ENCODE measurements at regions not wholly inside any gene's neighbourhood (a gene's known extent, or its start where the extent isn't known, plus 50 kb on each side); places are given as distances from the start of the nearest gene placed in this dataset.

DNA sequence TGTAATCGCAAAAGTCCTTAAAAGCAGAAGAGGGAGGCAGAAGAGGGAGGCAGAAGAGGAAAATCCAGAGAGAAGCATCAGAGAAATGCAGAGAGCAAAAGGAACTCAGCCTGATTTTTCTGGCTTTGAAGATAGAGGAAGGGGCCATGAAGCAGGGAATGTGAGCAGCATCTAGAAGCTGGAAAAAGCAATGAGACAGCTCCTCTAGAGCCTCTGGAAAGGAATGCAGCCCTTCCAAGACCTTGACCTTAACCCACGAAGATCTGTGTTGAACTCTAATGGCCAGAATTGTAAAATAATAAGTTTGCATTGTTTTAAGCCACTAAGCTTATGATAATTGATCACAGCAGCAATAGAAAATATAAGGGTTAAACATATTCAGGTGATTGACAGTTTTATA lies 159.6 kb downstream of the ATPSCKMT start:
- TF ChIP-seq, protein P1, sequence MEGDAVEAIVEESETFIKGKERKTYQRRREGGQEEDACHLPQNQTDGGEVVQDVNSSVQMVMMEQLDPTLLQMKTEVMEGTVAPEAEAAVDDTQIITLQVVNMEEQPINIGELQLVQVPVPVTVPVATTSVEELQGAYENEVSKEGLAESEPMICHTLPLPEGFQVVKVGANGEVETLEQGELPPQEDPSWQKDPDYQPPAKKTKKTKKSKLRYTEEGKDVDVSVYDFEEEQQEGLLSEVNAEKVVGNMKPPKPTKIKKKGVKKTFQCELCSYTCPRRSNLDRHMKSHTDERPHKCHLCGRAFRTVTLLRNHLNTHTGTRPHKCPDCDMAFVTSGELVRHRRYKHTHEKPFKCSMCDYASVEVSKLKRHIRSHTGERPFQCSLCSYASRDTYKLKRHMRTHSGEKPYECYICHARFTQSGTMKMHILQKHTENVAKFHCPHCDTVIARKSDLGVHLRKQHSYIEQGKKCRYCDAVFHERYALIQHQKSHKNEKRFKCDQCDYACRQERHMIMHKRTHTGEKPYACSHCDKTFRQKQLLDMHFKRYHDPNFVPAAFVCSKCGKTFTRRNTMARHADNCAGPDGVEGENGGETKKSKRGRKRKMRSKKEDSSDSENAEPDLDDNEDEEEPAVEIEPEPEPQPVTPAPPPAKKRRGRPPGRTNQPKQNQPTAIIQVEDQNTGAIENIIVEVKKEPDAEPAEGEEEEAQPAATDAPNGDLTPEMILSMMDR (IDR thresholded peaks at IDR 0.05) = no peak
- no peak overlapping the region for H3K27ac Mint-ChIP-seq
- H3K4me3 Mint-ChIP-seq = no peak overlapping the region
- H3K9ac ChIP-seq (ENCODE audit: insufficient read depth, low read length, poor library complexity, severe bottlenecking) = no peak overlapping the region
- H3K36me3 Mint-ChIP-seq = no peaks in the 10 kb centered on the region
- H3K4me1 Mint-ChIP-seq = no peaks in the 10 kb centered on the region
- WGBS (ENCODE audit: insufficient coverage) = 90% methylated on average over 1 of the region's 2 CpGs
- no peaks in the 10 kb centered on the region for H3K27me3 ChIP-seq (ENCODE audit: control insufficient read depth in 2 of 2, insufficient read depth in 2 of 2, low read length in 2 of 2)
- DNase-seq = no peak
- no peak overlapping the region for H2AFZ ChIP-seq (ENCODE audit: insufficient read depth, low read depth, low read length, poor library complexity, severe bottlenecking)
- intact Hi-C loops (cut with micrococcal nuclease) = no loop called here
- no peaks in the 10 kb centered on the region for H3K36me3 ChIP-seq (replicated peaks in 1 of 2; ENCODE audit: control insufficient read depth in 1 of 2, insufficient read depth in 2 of 2, low read length in 2 of 2)
- no peaks in the 10 kb centered on the region for H3K79me2 ChIP-seq (ENCODE audit: insufficient read depth, low read length)
- H3K4me3 ChIP-seq (replicated peaks in 1 of 3; ENCODE audit: low read depth in 2 of 3, low read length in 3 of 3) = no peak overlapping the region
- peaks cover 12 to 30% (median 15%) of the 10 kb centered on the region in 7 donors for H3K9me3 Mint-ChIP-seq
- no peak overlapping the region for H3K27ac ChIP-seq (ENCODE audit: low read depth in 1 of 2, low read length in 2 of 2)
- peaks cover 0 to under 1% (median 0%) of the 10 kb centered on the region in 3 donors for H3K27me3 Mint-ChIP-seq (ENCODE audit: low read depth in 3 of 3)
- no peaks in the 10 kb centered on the region for H3K4me1 ChIP-seq (ENCODE audit: control insufficient read depth in 1 of 2, insufficient read depth in 2 of 2, low read length in 2 of 2)
- H4K20me1 ChIP-seq (ENCODE audit: insufficient read depth, low read length) = no peaks in the 10 kb centered on the region
- H3K4me2 ChIP-seq (replicated peaks; ENCODE audit: extremely low read depth, low read length, poor library complexity, severe bottlenecking) = no peak overlapping the region
- H3K9me3 ChIP-seq (replicated peaks in 1 of 2; ENCODE audit: control insufficient read depth in 1 of 2, insufficient read depth in 1 of 2, low read length in 2 of 2) = peaks cover 0 to 18% of the 10 kb centered on the region in 2 donors

DNA sequence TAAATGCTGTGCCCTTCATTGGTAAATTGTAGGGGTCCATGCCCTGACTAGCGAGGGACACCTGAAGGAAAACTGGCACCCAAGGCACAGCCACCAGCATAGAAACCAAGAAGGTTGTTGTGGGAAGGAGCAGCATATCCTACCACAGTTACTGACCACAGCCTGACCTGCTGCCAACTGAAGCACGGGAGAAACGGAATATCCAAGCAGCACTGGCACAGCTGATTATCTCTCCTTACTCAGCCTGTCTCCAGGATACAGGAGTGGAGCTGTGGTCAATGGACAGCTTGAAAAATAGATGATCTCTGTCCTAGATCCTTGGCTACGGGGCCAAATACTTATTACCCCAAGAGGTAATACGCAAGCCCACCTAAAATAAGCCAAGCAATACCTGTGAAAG lies 164.5 kb downstream of the ATPSCKMT start:
- Histone ChIP-seq H3K27me3 (ENCODE audit: control insufficient read depth in 2 of 2, insufficient read depth in 2 of 2, low read length in 2 of 2) (no peaks in the 10 kb centered on the region), H3K79me2 (ENCODE audit: insufficient read depth, low read length) (no peaks in the 10 kb centered on the region), H3K4me2 (replicated peaks; ENCODE audit: extremely low read depth, low read length, poor library complexity, severe bottlenecking) (no peak overlapping the region), H4K20me1 (ENCODE audit: insufficient read depth, low read length) (no peaks in the 10 kb centered on the region), H3K27ac (ENCODE audit: low read depth in 1 of 2, low read length in 2 of 2) (no peak overlapping the region), H3K4me3 (replicated peaks in 1 of 3; ENCODE audit: low read depth in 2 of 3, low read length in 3 of 3) (no peak overlapping the region), H3K4me1 (ENCODE audit: control insufficient read depth in 1 of 2, insufficient read depth in 2 of 2, low read length in 2 of 2) (no peaks in the 10 kb centered on the region), H2AFZ (ENCODE audit: insufficient read depth, low read depth, low read length, poor library complexity, severe bottlenecking) (no peak overlapping the region), H3K9me3 (replicated peaks in 1 of 2; ENCODE audit: control insufficient read depth in 1 of 2, insufficient read depth in 1 of 2, low read length in 2 of 2) (peaks cover 0 to 14% of the 10 kb centered on the region in 2 donors), H3K9ac (ENCODE audit: insufficient read depth, low read length, poor library complexity, severe bottlenecking) (no peak overlapping the region), H3K36me3 (replicated peaks in 1 of 2; ENCODE audit: control insufficient read depth in 1 of 2, insufficient read depth in 2 of 2, low read length in 2 of 2) (no peaks in the 10 kb centered on the region)
- Mint-ChIP-seq H3K27ac (no peak overlapping the region), H3K9me3 (peaks cover 2 to 22% (median 7%) of the 10 kb centered on the region in 7 donors), H3K27me3 (ENCODE audit: low read depth in 3 of 3) (no peaks in the 10 kb centered on the region), H3K4me1 (no peaks in the 10 kb centered on the region), H3K36me3 (no peaks in the 10 kb centered on the region), H3K4me3 (no peak overlapping the region)
- WGBS (ENCODE audit: insufficient coverage) = no CpG with 5 or more reads among the region's 5 CpGs
- intact Hi-C loops (cut with micrococcal nuclease) = no loop called here
- TF ChIP-seq, protein P1 (IDR thresholded peaks at IDR 0.05) = no peak
- no peak for DNase-seq
